Hepatocyte (in vitro differentiated cells): ENCODE measurements at regions not wholly inside any gene's neighbourhood (a gene's known extent, or its start where the extent isn't known, plus 50 kb on each side); places are given as distances from the start of the nearest gene placed in this dataset.

Source experiments
- CTCF ChIP-seq: fragments of 200-600 bp; sonication (generic); IDR thresholded peaks from 2 replicates; pipeline ENCODE4 v1.5.1; 2016; ENCODE audit warnings: antibody characterized with exemption, mild to moderate bottlenecking; ENCODE audit not compliant: poor library complexity
- EZH2 ChIP-seq: fragments of 200-600 bp; sonication (generic); IDR thresholded peaks from 2 replicates; pipeline ENCODE4 v1.6.1; 2016; ENCODE audit warnings: antibody characterized with exemption, mild to moderate bottlenecking, borderline replicate concordance
- EZH2phosphoT487 ChIP-seq: fragments of 200-600 bp; sonication (generic); IDR thresholded peaks from one replicate; pipeline ENCODE4 v1.6.1; 2018; ENCODE audit warnings: antibody characterized with exemption, mild to moderate bottlenecking, low read depth, moderate library complexity; ENCODE audit not compliant: unreplicated experiment, severe bottlenecking

GRCh38 chr13:30103161-30103840 is 204.1 kb downstream of the KATNAL1 start:
- TF ChIP-seq CTCF (no peak), EZH2 (no peak), EZH2phosphoT487 (no peak)
